ENCODE measurements at regions not wholly inside any gene's neighbourhood (a gene's known extent, or its start where the extent isn't known, plus 50 kb on each side); places are given as distances from the start of the nearest gene placed in this dataset.

DNA sequence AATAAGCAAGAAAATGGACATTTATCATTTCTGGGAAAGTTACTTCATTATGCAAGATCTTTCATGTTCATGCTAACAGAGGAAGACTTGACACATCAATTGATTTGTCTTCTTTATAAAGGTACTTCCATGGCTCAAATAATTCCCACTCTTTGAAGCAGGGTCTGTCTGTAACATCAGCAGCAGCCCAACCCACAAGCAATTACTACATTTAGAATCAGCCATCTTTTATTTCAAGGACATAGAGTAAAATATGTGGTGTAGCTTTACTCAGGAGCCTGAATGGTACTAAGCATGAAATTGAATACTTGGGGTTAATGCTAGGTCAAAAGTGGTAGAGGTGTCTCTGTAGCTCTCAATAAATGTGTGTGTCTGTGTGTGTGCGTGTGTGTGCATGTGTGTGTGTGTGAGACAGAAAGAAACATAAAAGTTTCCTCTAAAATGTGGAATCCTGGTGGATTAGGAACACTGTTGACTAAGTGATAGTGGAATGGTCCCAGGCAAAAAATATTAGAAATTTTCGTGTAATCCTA, 581.1 kb downstream of the CAAP1 start (continued):
- TF ChIP-seq, protein P1, sequence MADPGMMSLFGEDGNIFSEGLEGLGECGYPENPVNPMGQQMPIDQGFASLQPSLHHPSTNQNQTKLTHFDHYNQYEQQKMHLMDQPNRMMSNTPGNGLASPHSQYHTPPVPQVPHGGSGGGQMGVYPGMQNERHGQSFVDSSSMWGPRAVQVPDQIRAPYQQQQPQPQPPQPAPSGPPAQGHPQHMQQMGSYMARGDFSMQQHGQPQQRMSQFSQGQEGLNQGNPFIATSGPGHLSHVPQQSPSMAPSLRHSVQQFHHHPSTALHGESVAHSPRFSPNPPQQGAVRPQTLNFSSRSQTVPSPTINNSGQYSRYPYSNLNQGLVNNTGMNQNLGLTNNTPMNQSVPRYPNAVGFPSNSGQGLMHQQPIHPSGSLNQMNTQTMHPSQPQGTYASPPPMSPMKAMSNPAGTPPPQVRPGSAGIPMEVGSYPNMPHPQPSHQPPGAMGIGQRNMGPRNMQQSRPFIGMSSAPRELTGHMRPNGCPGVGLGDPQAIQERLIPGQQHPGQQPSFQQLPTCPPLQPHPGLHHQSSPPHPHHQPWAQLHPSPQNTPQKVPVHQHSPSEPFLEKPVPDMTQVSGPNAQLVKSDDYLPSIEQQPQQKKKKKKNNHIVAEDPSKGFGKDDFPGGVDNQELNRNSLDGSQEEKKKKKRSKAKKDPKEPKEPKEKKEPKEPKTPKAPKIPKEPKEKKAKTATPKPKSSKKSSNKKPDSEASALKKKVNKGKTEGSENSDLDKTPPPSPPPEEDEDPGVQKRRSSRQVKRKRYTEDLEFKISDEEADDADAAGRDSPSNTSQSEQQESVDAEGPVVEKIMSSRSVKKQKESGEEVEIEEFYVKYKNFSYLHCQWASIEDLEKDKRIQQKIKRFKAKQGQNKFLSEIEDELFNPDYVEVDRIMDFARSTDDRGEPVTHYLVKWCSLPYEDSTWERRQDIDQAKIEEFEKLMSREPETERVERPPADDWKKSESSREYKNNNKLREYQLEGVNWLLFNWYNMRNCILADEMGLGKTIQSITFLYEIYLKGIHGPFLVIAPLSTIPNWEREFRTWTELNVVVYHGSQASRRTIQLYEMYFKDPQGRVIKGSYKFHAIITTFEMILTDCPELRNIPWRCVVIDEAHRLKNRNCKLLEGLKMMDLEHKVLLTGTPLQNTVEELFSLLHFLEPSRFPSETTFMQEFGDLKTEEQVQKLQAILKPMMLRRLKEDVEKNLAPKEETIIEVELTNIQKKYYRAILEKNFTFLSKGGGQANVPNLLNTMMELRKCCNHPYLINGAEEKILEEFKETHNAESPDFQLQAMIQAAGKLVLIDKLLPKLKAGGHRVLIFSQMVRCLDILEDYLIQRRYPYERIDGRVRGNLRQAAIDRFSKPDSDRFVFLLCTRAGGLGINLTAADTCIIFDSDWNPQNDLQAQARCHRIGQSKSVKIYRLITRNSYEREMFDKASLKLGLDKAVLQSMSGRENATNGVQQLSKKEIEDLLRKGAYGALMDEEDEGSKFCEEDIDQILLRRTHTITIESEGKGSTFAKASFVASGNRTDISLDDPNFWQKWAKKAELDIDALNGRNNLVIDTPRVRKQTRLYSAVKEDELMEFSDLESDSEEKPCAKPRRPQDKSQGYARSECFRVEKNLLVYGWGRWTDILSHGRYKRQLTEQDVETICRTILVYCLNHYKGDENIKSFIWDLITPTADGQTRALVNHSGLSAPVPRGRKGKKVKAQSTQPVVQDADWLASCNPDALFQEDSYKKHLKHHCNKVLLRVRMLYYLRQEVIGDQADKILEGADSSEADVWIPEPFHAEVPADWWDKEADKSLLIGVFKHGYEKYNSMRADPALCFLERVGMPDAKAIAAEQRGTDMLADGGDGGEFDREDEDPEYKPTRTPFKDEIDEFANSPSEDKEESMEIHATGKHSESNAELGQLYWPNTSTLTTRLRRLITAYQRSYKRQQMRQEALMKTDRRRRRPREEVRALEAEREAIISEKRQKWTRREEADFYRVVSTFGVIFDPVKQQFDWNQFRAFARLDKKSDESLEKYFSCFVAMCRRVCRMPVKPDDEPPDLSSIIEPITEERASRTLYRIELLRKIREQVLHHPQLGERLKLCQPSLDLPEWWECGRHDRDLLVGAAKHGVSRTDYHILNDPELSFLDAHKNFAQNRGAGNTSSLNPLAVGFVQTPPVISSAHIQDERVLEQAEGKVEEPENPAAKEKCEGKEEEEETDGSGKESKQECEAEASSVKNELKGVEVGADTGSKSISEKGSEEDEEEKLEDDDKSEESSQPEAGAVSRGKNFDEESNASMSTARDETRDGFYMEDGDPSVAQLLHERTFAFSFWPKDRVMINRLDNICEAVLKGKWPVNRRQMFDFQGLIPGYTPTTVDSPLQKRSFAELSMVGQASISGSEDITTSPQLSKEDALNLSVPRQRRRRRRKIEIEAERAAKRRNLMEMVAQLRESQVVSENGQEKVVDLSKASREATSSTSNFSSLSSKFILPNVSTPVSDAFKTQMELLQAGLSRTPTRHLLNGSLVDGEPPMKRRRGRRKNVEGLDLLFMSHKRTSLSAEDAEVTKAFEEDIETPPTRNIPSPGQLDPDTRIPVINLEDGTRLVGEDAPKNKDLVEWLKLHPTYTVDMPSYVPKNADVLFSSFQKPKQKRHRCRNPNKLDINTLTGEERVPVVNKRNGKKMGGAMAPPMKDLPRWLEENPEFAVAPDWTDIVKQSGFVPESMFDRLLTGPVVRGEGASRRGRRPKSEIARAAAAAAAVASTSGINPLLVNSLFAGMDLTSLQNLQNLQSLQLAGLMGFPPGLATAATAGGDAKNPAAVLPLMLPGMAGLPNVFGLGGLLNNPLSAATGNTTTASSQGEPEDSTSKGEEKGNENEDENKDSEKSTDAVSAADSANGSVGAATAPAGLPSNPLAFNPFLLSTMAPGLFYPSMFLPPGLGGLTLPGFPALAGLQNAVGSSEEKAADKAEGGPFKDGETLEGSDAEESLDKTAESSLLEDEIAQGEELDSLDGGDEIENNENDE (IDR thresholded peaks at IDR 0.05; ENCODE audit: insufficient replicate concordance, low read length), result no peak
- TF ChIP-seq, protein P2, sequence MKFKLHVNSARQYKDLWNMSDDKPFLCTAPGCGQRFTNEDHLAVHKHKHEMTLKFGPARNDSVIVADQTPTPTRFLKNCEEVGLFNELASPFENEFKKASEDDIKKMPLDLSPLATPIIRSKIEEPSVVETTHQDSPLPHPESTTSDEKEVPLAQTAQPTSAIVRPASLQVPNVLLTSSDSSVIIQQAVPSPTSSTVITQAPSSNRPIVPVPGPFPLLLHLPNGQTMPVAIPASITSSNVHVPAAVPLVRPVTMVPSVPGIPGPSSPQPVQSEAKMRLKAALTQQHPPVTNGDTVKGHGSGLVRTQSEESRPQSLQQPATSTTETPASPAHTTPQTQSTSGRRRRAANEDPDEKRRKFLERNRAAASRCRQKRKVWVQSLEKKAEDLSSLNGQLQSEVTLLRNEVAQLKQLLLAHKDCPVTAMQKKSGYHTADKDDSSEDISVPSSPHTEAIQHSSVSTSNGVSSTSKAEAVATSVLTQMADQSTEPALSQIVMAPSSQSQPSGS (IDR thresholded peaks at IDR 0.05; ENCODE audit: low read length), result no peak
- TF ChIP-seq CBX5 (IDR thresholded peaks at IDR 0.05; ENCODE audit: low read depth, low read length), result no peak
- TF ChIP-seq JUN (IDR thresholded peaks at IDR 0.05; ENCODE audit: low read depth, low read length), result no peak
- no peak for TF ChIP-seq JUND (IDR thresholded peaks at IDR 0.05; ENCODE audit: low read length)
